Endothelial cell of umbilical vein (primary cell): ENCODE measurements at regions not wholly inside any gene's neighbourhood (a gene's known extent, or its start where the extent isn't known, plus 50 kb on each side); places are given as distances from the start of the nearest gene placed in this dataset.

Experiments
- CTCF ChIP-seq, 2 donors: IDR thresholded peaks; 1 replicate in 1 of 2; 2 replicates in 1 of 2; pipeline ENCODE4 v1.5.1; 2011; ENCODE audit warnings: low read length in 2 of 2, mild to moderate bottlenecking in 2 of 2, moderate library complexity in 2 of 2, control low read depth in 1 of 2, inconsistent platforms in 1 of 2, low read depth in 1 of 2; ENCODE audit not compliant: insufficient read depth in 1 of 2; ENCODE audit errors: extremely low read depth in 1 of 2
- EZH2 ChIP-seq: IDR thresholded peaks from 2 replicates; pipeline ENCODE4 v1.6.1; 2012; ENCODE audit warnings: borderline replicate concordance, low read depth, mild to moderate bottlenecking, moderate library complexity, low read length, inconsistent platforms; ENCODE audit not compliant: severe bottlenecking
- MAX ChIP-seq: IDR thresholded peaks from 2 replicates; pipeline ENCODE4 v1.6.1; 2011; ENCODE audit not compliant: insufficient read depth, insufficient read length
- POLR2AphosphoS5 ChIP-seq: IDR thresholded peaks from 2 replicates; pipeline ENCODE4 v1.6.1; 2012; ENCODE audit warnings: low read depth, mild to moderate bottlenecking, control low read depth, low read length, moderate library complexity; ENCODE audit not compliant: insufficient read depth

GRCh38 chr22:42321908-42322561 lies 51.6 kb upstream of the TCF20 start:
- TF ChIP-seq CTCF (IDR thresholded peaks at IDR 0.05; ENCODE audit: extremely low read depth in 1 of 2, insufficient read depth in 1 of 2, low read depth in 1 of 2, low read length in 2 of 2) (no peak), MAX (no peak), EZH2 (no peak), POLR2AphosphoS5 (no peak)
